Gastroesophageal sphincter (tissue), 3 donors: ENCODE measurements at regions not wholly inside any gene's neighbourhood (a gene's known extent, or its start where the extent isn't known, plus 50 kb on each side); places are given as distances from the start of the nearest gene placed in this dataset.

Experiments used
- CTCF ChIP-seq, 4 experiments: fragments of 200-600 bp in 2 of 4; fragments of 450-650 bp in 2 of 4; sonication (generic) in 1 of 4; IDR thresholded peaks; one replicate each; pipeline ENCODE4 v1.5.1; 2017 to 2019; ENCODE audit warnings: antibody characterized with exemption in 4 of 4, mild to moderate bottlenecking in 2 of 4, moderate library complexity in 2 of 4
- EP300 ChIP-seq: sonication (generic); formaldehyde crosslinking; IDR thresholded peaks from one replicate; pipeline ENCODE4 v1.6.1; 2017; ENCODE audit warnings: antibody characterized with exemption, mild to moderate bottlenecking
- POLR2AphosphoS5 ChIP-seq: sonication (generic); formaldehyde crosslinking; IDR thresholded peaks from one replicate; pipeline ENCODE4 v1.6.1; 2017; ENCODE audit warnings: antibody characterized with exemption

- no peak for TF ChIP-seq EP300
- TF ChIP-seq CTCF (IDR thresholded peaks at IDR 0.05): no peak
- no peak for TF ChIP-seq POLR2AphosphoS5
These were observed 146.1 kb upstream of the SLC44A1 start for GRCh38 chr9:105098370-105098769.
